HCT116 (cell line): ENCODE measurements at regions not wholly inside any gene's neighbourhood (a gene's known extent, or its start where the extent isn't known, plus 50 kb on each side); places are given as distances from the start of the nearest gene placed in this dataset.

ENCODE experiments used
- ATAC-seq: fragments of 200-7000 bp; cut with Tn5 transposase; 2 replicates; pipeline ENCODE4 v1.9.1; 2020; ENCODE audit warnings: mild to moderate bottlenecking, moderate library complexity
- BruUV-seq: library from RNA; stranded (reverse); fragments of 400-500 nt; replicated peaks from 2 replicates; lab custom pipeline; 2021; lab: Mats Ljungman, UMichigan
- CTCF ChIA-PET: fragments of 300-600 bp; sonication (Branson Sonifier 250); formaldehyde crosslinking; loops from one replicate; lab custom pipeline; 2021; ENCODE audit warnings: antibody characterized with exemption; lab: Charles Lee
- POLR2A ChIA-PET: fragments of 300-600, 350-600 bp; sonication (Branson Sonifier 250); formaldehyde crosslinking; loops from one replicate; lab custom pipeline; 2021; ENCODE audit warnings: antibody characterized with exemption; lab: Charles Lee
- RAD21 ChIA-PET, 2 experiments: fragments of 300-600 bp; sonication (Branson Sonifier 250); formaldehyde crosslinking; loops; one replicate each; lab custom pipeline; 2023; ENCODE audit warnings: low total read pairs in 2 of 2; ENCODE audit not compliant: uncharacterized antibody in 2 of 2, unreplicated experiment in 2 of 2, low non-redundant PET in 1 of 2; lab: Charles Lee
- DNase-seq: peaks from one replicate; pipeline ENCODE4 v3.0.0-alpha.2; 2010; ENCODE audit warnings: low read depth, low spot score
- H2AFZ ChIP-seq: fragments of 200-600 bp; shearing (Covaris generic), sonication (generic); 2 replicates; pipeline ENCODE4 v1.6.1; 2017; ENCODE audit warnings: low read depth, mixed run types, mixed read lengths, antibody characterized with exemption, low read length; ENCODE audit not compliant: poor library complexity, severe bottlenecking
- H3K27ac ChIP-seq: 2 replicates; pipeline ENCODE4 v1.5.1; 2012; ENCODE audit warnings: low read depth, low read length
- H3K27me3 ChIP-seq: fragments of 200-600 bp; sonication (generic); 2 replicates; pipeline ENCODE4 v1.6.1; 2016; ENCODE audit warnings: mixed run types, low read length, mixed read lengths; ENCODE audit not compliant: insufficient read depth
- H3K36me3 ChIP-seq, 2 experiments: fragments of 200-500 bp in 1 of 2; fragments of 200-600 bp in 1 of 2; sonication (Bioruptor generic) in 1 of 2; sonication (generic) in 1 of 2; 2 replicates each; pipeline versions ENCODE4 v1.5.1 to v1.6.1; 2014 to 2016; ENCODE audit warnings: low read length in 2 of 2, inconsistent platforms in 1 of 2, mixed read lengths in 1 of 2, mixed run types in 1 of 2; ENCODE audit not compliant: insufficient read depth in 2 of 2, control insufficient read depth in 1 of 2
- H3K4me1 ChIP-seq, 2 experiments: fragments of 200-600 bp in 1 of 2; sonication (generic) in 1 of 2; 2 replicates each; pipeline versions ENCODE4 v1.5.1 to v1.6.1; 2012 to 2017; ENCODE audit warnings: low read length in 2 of 2, inconsistent platforms in 1 of 2, mild to moderate bottlenecking in 1 of 2, mixed read lengths in 1 of 2, mixed run types in 1 of 2, moderate library complexity in 1 of 2; ENCODE audit not compliant: insufficient read depth in 2 of 2, control insufficient read depth in 1 of 2
- H3K4me2 ChIP-seq: fragments of 200-600 bp; sonication (generic); 2 replicates; pipeline ENCODE4 v1.6.1; 2017; ENCODE audit warnings: mixed run types, low read length, mixed read lengths
- H3K4me3 ChIP-seq, 2 experiments: fragments of 200-600 bp in 1 of 2; sonication (generic) in 1 of 2; replicated peaks in 1 of 2; 2 replicates each; pipeline ENCODE4 v1.5.1; 2011 to 2016; ENCODE audit warnings: low read length in 2 of 2, control low read depth in 1 of 2, low read depth in 1 of 2, mild to moderate bottlenecking in 1 of 2, mixed read lengths in 1 of 2, mixed run types in 1 of 2
- H3K79me2 ChIP-seq: fragments of 200-600 bp; sonication (generic); 2 replicates; pipeline ENCODE4 v1.6.1; 2017; ENCODE audit warnings: mild to moderate bottlenecking, mixed run types, low read length, moderate library complexity, mixed read lengths; ENCODE audit not compliant: insufficient read depth
- H3K9ac ChIP-seq: fragments of 200-600 bp; sonication (generic); 2 replicates; pipeline ENCODE4 v1.6.1; 2016; ENCODE audit warnings: low read length, mixed read lengths
- H3K9me2 ChIP-seq: fragments of 200-600 bp; sonication (generic), shearing (Covaris generic); 2 replicates; pipeline ENCODE4 v1.6.1; 2017; ENCODE audit warnings: mixed run types, mild to moderate bottlenecking, moderate library complexity; ENCODE audit not compliant: insufficient read depth
- H3K9me3 ChIP-seq, 2 experiments: fragments of 200-500 bp in 1 of 2; fragments of 200-600 bp in 1 of 2; sonication (Bioruptor generic) in 1 of 2; sonication (generic) in 1 of 2; 2 replicates each; pipeline ENCODE4 v1.6.1; 2014 to 2017; ENCODE audit warnings: low read length in 2 of 2, mixed read lengths in 2 of 2, inconsistent platforms in 1 of 2, low read depth in 1 of 2, mild to moderate bottlenecking in 1 of 2, mixed run types in 1 of 2, moderate library complexity in 1 of 2; ENCODE audit not compliant: control insufficient read depth in 1 of 2, insufficient read depth in 1 of 2
- H4K20me1 ChIP-seq: fragments of 200-600 bp; sonication (generic), shearing (Covaris generic); 2 replicates; pipeline ENCODE4 v1.6.1; 2017; ENCODE audit warnings: mixed run types, mild to moderate bottlenecking, moderate library complexity; ENCODE audit not compliant: insufficient read depth
- FOSL1 ChIP-seq: IDR thresholded peaks from 2 replicates; pipeline ENCODE4 v1.6.1; 2012; ENCODE audit warnings: low read depth
- JUND ChIP-seq: IDR thresholded peaks from 2 replicates; pipeline ENCODE4 v1.6.1; 2012
- SP1 ChIP-seq: IDR thresholded peaks from 2 replicates; pipeline ENCODE4 v1.6.1; 2012; ENCODE audit warnings: low read depth
- YY1 ChIP-seq: IDR thresholded peaks from 2 replicates; pipeline ENCODE4 v1.6.1; 2011; ENCODE audit warnings: low read length, low read depth, moderate library complexity, mild to moderate bottlenecking; ENCODE audit not compliant: insufficient replicate concordance; ENCODE audit errors: extremely low read depth
- intact Hi-C: fragments of 100-400 bp; cut with micrococcal nuclease; formaldehyde crosslinking; loops from 2 replicates; pipeline ENCODE4 v1.10.0; 2022
- TF ChIP-seq, protein P1 (sequence below): IDR thresholded peaks from 2 replicates; pipeline ENCODE4 v1.6.1; 2012; ENCODE audit warnings: low read depth
- TF ChIP-seq, protein P2 (sequence below): IDR thresholded peaks from 2 replicates; pipeline ENCODE4 v1.6.1; 2011; ENCODE audit warnings: mild to moderate bottlenecking, low read length, moderate library complexity; ENCODE audit not compliant: insufficient replicate concordance; ENCODE audit errors: extremely low read depth

DNA sequence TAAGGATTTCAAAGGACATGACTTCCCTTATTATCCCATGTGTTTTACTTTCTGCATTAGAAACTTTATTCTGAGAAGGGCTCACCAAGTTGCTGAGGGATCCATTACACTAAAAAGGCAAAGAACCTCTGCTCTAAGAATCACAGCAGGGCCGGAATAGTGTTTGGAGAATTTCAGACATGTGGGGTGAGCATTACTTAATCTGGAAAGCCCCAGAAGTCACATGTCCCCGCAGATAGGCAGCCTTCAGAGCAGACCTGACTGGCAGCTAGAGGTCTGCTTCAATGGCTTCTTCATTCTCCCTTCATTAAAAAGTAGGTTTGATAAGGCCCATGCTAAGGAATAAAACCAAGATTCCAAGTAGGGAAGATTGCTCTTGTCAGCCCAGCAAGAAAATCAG, 52.6 kb upstream of the RBM15 start:
- no peaks in the 10 kb centered on the region for H3K9me2 ChIP-seq
- intact Hi-C loops, result no loop called here
- H3K9me3 ChIP-seq, result no peaks in the 10 kb centered on the region
- no peaks in the 10 kb centered on the region for H3K36me3 ChIP-seq
- CTCF ChIA-PET, result no interaction called here
- no peak for DNase-seq
- RAD21 ChIA-PET, result no interaction called here
- no peaks in the 10 kb centered on the region for H4K20me1 ChIP-seq
- no peak overlapping the region for H3K9ac ChIP-seq
- no peak for TF ChIP-seq YY1
- TF ChIP-seq FOSL1, result no peak
- TF ChIP-seq, protein P1, sequence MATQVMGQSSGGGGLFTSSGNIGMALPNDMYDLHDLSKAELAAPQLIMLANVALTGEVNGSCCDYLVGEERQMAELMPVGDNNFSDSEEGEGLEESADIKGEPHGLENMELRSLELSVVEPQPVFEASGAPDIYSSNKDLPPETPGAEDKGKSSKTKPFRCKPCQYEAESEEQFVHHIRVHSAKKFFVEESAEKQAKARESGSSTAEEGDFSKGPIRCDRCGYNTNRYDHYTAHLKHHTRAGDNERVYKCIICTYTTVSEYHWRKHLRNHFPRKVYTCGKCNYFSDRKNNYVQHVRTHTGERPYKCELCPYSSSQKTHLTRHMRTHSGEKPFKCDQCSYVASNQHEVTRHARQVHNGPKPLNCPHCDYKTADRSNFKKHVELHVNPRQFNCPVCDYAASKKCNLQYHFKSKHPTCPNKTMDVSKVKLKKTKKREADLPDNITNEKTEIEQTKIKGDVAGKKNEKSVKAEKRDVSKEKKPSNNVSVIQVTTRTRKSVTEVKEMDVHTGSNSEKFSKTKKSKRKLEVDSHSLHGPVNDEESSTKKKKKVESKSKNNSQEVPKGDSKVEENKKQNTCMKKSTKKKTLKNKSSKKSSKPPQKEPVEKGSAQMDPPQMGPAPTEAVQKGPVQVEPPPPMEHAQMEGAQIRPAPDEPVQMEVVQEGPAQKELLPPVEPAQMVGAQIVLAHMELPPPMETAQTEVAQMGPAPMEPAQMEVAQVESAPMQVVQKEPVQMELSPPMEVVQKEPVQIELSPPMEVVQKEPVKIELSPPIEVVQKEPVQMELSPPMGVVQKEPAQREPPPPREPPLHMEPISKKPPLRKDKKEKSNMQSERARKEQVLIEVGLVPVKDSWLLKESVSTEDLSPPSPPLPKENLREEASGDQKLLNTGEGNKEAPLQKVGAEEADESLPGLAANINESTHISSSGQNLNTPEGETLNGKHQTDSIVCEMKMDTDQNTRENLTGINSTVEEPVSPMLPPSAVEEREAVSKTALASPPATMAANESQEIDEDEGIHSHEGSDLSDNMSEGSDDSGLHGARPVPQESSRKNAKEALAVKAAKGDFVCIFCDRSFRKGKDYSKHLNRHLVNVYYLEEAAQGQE, result no peak
- no peak for TF ChIP-seq SP1
- TF ChIP-seq, all 23 proteins: peak for 0
- Histone ChIP-seq H3K79me2 (no peaks in the 10 kb centered on the region), H3K4me2 (no peak overlapping the region), H3K27me3 (no peaks in the 10 kb centered on the region), H3K4me1 (peaks cover 0 to 5% of the 10 kb centered on the region in 2 experiments; a peak in 1 of 4 replicates), H2AFZ (no peak overlapping the region), H3K4me3 (no peak overlapping the region), H3K27ac (no peak overlapping the region)
- no TSS peak for BruUV-seq
- POLR2A ChIA-PET, result no interaction called here
- no peak for ATAC-seq

DNA sequence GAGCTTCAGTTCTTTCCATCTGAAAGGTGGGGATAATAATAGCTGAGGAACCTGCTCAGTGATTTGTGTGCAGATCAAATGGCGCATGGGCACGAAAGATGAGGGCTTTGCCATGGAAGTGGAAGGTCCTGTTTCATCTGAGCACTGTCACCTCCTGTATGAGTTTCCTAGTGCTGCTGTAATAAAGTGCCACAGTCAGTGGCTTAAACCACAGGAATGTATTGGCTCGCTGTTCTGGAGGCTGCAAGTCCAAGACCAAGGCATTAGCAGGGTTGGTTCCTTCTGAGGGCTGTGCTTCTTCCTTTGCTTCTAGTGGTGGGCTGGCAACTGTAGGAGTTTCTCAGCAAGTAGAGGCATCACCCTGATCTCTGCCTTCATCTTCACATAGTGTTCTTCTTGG, 51.1 kb upstream of the RBM15 start:
- H3K9ac ChIP-seq, result no peak overlapping the region
- no TSS peak for BruUV-seq
- peaks cover 8 to 16% of the 10 kb centered on the region in 2 experiments for H3K4me1 ChIP-seq
- H3K27me3 ChIP-seq, result no peaks in the 10 kb centered on the region
- no peaks in the 10 kb centered on the region for H3K9me3 ChIP-seq
- H2AFZ ChIP-seq, result no peak overlapping the region
- CTCF ChIA-PET, result no interaction called here
- H3K27ac ChIP-seq, result no peak overlapping the region
- no peaks in the 10 kb centered on the region for H3K79me2 ChIP-seq
- POLR2A ChIA-PET, result no interaction called here
- no peaks in the 10 kb centered on the region for H3K36me3 ChIP-seq
- DNase-seq (no peak), ATAC-seq (peak; percentile 55)
- no peaks in the 10 kb centered on the region for H4K20me1 ChIP-seq
- H3K4me2 ChIP-seq, result no peak overlapping the region
- H3K4me3 ChIP-seq, result no peak overlapping the region
- RAD21 ChIA-PET, result no interaction called here
- intact Hi-C loops, result no loop called here
- TF ChIP-seq, protein P2, sequence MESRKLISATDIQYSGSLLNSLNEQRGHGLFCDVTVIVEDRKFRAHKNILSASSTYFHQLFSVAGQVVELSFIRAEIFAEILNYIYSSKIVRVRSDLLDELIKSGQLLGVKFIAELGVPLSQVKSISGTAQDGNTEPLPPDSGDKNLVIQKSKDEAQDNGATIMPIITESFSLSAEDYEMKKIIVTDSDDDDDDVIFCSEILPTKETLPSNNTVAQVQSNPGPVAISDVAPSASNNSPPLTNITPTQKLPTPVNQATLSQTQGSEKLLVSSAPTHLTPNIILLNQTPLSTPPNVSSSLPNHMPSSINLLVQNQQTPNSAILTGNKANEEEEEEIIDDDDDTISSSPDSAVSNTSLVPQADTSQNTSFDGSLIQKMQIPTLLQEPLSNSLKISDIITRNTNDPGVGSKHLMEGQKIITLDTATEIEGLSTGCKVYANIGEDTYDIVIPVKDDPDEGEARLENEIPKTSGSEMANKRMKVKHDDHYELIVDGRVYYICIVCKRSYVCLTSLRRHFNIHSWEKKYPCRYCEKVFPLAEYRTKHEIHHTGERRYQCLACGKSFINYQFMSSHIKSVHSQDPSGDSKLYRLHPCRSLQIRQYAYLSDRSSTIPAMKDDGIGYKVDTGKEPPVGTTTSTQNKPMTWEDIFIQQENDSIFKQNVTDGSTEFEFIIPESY, result no peak
- no peak for TF ChIP-seq JUND
- H3K9me2 ChIP-seq, result no peaks in the 10 kb centered on the region
